Ascending aorta (tissue), 2 donors: ENCODE measurements at regions not wholly inside any gene's neighbourhood (a gene's known extent, or its start where the extent isn't known, plus 50 kb on each side); places are given as distances from the start of the nearest gene placed in this dataset.

Experiments
- DNase-seq, 2 donors: peaks; one replicate each; pipeline ENCODE4 v3.0.0-alpha.2; 2019; ENCODE audit warnings: low spot score in 2 of 2
- H3K27ac ChIP-seq, 2 donors: fragments of 200-600 bp; sonication (generic); one replicate each; pipeline ENCODE4 v1.5.1; 2016 to 2017; ENCODE audit warnings: mild to moderate bottlenecking in 1 of 2
- H3K27me3 ChIP-seq: fragments of 200-600 bp; sonication (generic); one replicate; pipeline ENCODE4 v1.5.1; 2017
- H3K36me3 ChIP-seq, 2 donors: fragments of 200-600 bp; sonication (generic); one replicate each; pipeline ENCODE4 v1.5.1; 2016
- H3K4me1 ChIP-seq, 2 donors: fragments of 200-600 bp; sonication (generic); one replicate each; pipeline ENCODE4 v1.5.1; 2016 to 2017; ENCODE audit warnings: mild to moderate bottlenecking in 1 of 2
- H3K4me3 ChIP-seq, 2 donors: fragments of 200-600 bp; sonication (generic); one replicate each; pipeline ENCODE4 v1.5.1; 2016 to 2017; ENCODE audit warnings: mild to moderate bottlenecking in 1 of 2
- H3K9me3 ChIP-seq, 2 donors: fragments of 200-600 bp; sonication (generic); one replicate each; pipeline ENCODE4 v1.5.1; 2016
- CTCF ChIP-seq, 3 experiments: fragments of 200-600 bp in 2 of 3; fragments of 450-650 bp in 1 of 3; sonication (generic) in 2 of 3; IDR thresholded peaks; one replicate each; pipeline ENCODE4 v1.5.1; 2016 to 2019; ENCODE audit warnings: antibody characterized with exemption in 3 of 3, mild to moderate bottlenecking in 1 of 3, moderate library complexity in 1 of 3
- intact Hi-C: fragments of 100-400 bp; cut with DNase I; formaldehyde crosslinking; loops from one replicate; pipeline ENCODE4 v1.15.1; 2023

GRCh38 chr2:234296991-234297390, 199.9 kb downstream of the ARL4C start:
- intact Hi-C loops, result no loop called here
- no peak for DNase-seq
- no peak overlapping the region for H3K4me3 ChIP-seq
- no peak overlapping the region for H3K27ac ChIP-seq
- TF ChIP-seq CTCF (IDR thresholded peaks at IDR 0.05), result no peak
- H3K27me3 ChIP-seq, result no peaks in the 10 kb centered on the region
- H3K4me1 ChIP-seq, result no peaks in the 10 kb centered on the region
- no peaks in the 10 kb centered on the region for H3K36me3 ChIP-seq
- H3K9me3 ChIP-seq, result no peaks in the 10 kb centered on the region

GRCh38 chr2:234293973-234294372, 202.9 kb downstream of the ARL4C start:
- H3K9me3 ChIP-seq, result no peaks in the 10 kb centered on the region
- no peaks in the 10 kb centered on the region for H3K36me3 ChIP-seq
- H3K27ac ChIP-seq, result no peak overlapping the region
- intact Hi-C loops, result no loop called here
- no peak overlapping the region for H3K4me3 ChIP-seq
- no peak for DNase-seq
- H3K27me3 ChIP-seq, result no peaks in the 10 kb centered on the region
- no peaks in the 10 kb centered on the region for H3K4me1 ChIP-seq
- TF ChIP-seq CTCF (IDR thresholded peaks at IDR 0.05), result no peak

- TF ChIP-seq CTCF (IDR thresholded peaks at IDR 0.05), result no peak
- Histone ChIP-seq H3K27me3 (no peaks in the 10 kb centered on the region), H3K4me1 (no peaks in the 10 kb centered on the region), H3K27ac (no peak overlapping the region), H3K9me3 (no peaks in the 10 kb centered on the region), H3K4me3 (no peak overlapping the region), H3K36me3 (no peaks in the 10 kb centered on the region)
- intact Hi-C loops, result no loop called here
- no peak for DNase-seq
Measured at GRCh38 chr2:234292962-234293243, 204.0 kb downstream of the ARL4C start.

GRCh38 chr2:234292205-234292961, 204.5 kb downstream of the ARL4C start:
- Histone ChIP-seq H3K27me3 (no peaks in the 10 kb centered on the region), H3K36me3 (no peaks in the 10 kb centered on the region), H3K4me3 (no peak overlapping the region), H3K4me1 (no peaks in the 10 kb centered on the region), H3K27ac (no peak overlapping the region), H3K9me3 (no peaks in the 10 kb centered on the region)
- DNase-seq, result no peak
- no peak for TF ChIP-seq CTCF (IDR thresholded peaks at IDR 0.05)
- intact Hi-C loops, result no loop called here

- peak in 1 of 2 donors; percentile 38 for DNase-seq
- Histone ChIP-seq H3K27me3 (no peaks in the 10 kb centered on the region), H3K27ac (no peak overlapping the region), H3K4me1 (no peaks in the 10 kb centered on the region), H3K36me3 (no peaks in the 10 kb centered on the region), H3K4me3 (no peak overlapping the region), H3K9me3 (no peaks in the 10 kb centered on the region)
- intact Hi-C loops, result no loop called here
- no peak for TF ChIP-seq CTCF (IDR thresholded peaks at IDR 0.05)
Measured at GRCh38 chr2:234291765-234292204, 205.1 kb downstream of the ARL4C start.

GRCh38 chr2:234290671-234291070, 206.2 kb downstream of the ARL4C start:
- no peak overlapping the region for H3K4me3 ChIP-seq
- no peaks in the 10 kb centered on the region for H3K4me1 ChIP-seq
- H3K36me3 ChIP-seq, result no peaks in the 10 kb centered on the region
- no peak for TF ChIP-seq CTCF (IDR thresholded peaks at IDR 0.05)
- intact Hi-C loops, result no loop called here
- DNase-seq, result peak; percentile 62 to 73
- H3K27me3 ChIP-seq, result no peaks in the 10 kb centered on the region
- no peak overlapping the region for H3K27ac ChIP-seq
- H3K9me3 ChIP-seq, result no peaks in the 10 kb centered on the region
